Ishikawa (cell line): ENCODE measurements at regions not wholly inside any gene's neighbourhood (a gene's known extent, or its start where the extent isn't known, plus 50 kb on each side); places are given as distances from the start of the nearest gene placed in this dataset.

Experiments
- CEBPB ChIP-seq: IDR thresholded peaks from 2 replicates; pipeline ENCODE4 v1.6.1; 2012
- CREB1 ChIP-seq: IDR thresholded peaks from 2 replicates; pipeline ENCODE4 v1.6.1; 2012; ENCODE audit warnings: low read depth
- EGR1 ChIP-seq: IDR thresholded peaks from 2 replicates; pipeline ENCODE4 v1.6.1; 2012
- EP300 ChIP-seq: IDR thresholded peaks from 2 replicates; pipeline ENCODE4 v1.6.1; 2012; ENCODE audit warnings: borderline replicate concordance
- FOXM1 ChIP-seq: IDR thresholded peaks from 2 replicates; pipeline ENCODE4 v1.6.1; 2012; ENCODE audit warnings: low read depth, borderline replicate concordance
- MAX ChIP-seq: IDR thresholded peaks from 2 replicates; pipeline ENCODE4 v1.6.1; 2012
- NFIC ChIP-seq: IDR thresholded peaks from 2 replicates; pipeline ENCODE4 v1.6.1; 2012
- RAD21 ChIP-seq: IDR thresholded peaks from 2 replicates; pipeline ENCODE4 v1.6.1; 2012; ENCODE audit warnings: low read depth
- REST ChIP-seq: IDR thresholded peaks from 2 replicates; pipeline ENCODE4 v1.6.1; 2012; ENCODE audit warnings: low read depth, mild to moderate bottlenecking
- TAF1 ChIP-seq: IDR thresholded peaks from 2 replicates; pipeline ENCODE4 v1.6.1; 2012; ENCODE audit warnings: low read depth, mild to moderate bottlenecking
- TCF12 ChIP-seq: IDR thresholded peaks from 2 replicates; pipeline ENCODE4 v1.6.1; 2012; ENCODE audit warnings: low read depth
- TEAD4 ChIP-seq: IDR thresholded peaks from 2 replicates; pipeline ENCODE4 v1.6.1; 2012
- YY1 ChIP-seq: IDR thresholded peaks from 2 replicates; pipeline ENCODE4 v1.6.1; 2012; ENCODE audit warnings: low read depth
- ZBTB7A ChIP-seq: IDR thresholded peaks from 2 replicates; pipeline ENCODE4 v1.6.1; 2012; ENCODE audit warnings: low read depth
- TF ChIP-seq, protein P1 (sequence below): IDR thresholded peaks from 2 replicates; pipeline ENCODE4 v1.6.1; 2012

- TF ChIP-seq EGR1 (no peak), CREB1 (no peak), CEBPB (no peak), NFIC (no peak)
- TF ChIP-seq, protein P1, sequence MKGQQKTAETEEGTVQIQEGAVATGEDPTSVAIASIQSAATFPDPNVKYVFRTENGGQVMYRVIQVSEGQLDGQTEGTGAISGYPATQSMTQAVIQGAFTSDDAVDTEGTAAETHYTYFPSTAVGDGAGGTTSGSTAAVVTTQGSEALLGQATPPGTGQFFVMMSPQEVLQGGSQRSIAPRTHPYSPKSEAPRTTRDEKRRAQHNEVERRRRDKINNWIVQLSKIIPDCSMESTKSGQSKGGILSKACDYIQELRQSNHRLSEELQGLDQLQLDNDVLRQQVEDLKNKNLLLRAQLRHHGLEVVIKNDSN, result no peak
These were observed 398.7 kb upstream of the C16orf82 start for GRCh38 chr16:26668026-26668425.

DNA sequence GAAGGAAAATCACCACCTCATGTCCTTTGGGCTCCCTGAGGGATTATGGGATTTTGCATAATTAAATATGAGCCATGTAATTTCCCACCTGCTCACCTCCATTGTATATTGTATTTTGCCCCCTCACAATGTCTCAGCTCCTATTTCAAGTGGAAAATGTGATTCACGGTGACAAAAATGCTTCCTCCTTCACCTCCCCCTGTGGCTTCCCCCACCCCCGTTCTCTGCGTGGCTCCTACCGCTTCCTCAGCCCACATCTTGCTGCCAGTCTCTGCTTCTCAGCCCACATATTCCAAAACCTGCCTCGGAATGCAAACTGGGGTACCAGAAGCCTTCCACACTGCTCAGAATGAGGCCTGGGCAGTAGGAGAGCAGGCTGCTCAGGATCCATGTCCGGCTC lies 394.5 kb upstream of the C16orf82 start:
- no peak for TF ChIP-seq YY1
- no peak for TF ChIP-seq CREB1
- no peak for TF ChIP-seq TCF12
- no peak for TF ChIP-seq REST

GRCh38 chr16:26673011-26673410 lies 393.7 kb upstream of the C16orf82 start:
- TF ChIP-seq EGR1 (no peak), CREB1 (no peak), EP300 (no peak), RAD21 (no peak), TAF1 (no peak), NFIC (no peak), TCF12 (no peak), CEBPB (no peak), TEAD4 (no peak), ZBTB7A (no peak), YY1 (no peak), MAX (no peak), FOXM1 (no peak), REST (no peak)
- TF ChIP-seq, protein P1, result no peak

DNA sequence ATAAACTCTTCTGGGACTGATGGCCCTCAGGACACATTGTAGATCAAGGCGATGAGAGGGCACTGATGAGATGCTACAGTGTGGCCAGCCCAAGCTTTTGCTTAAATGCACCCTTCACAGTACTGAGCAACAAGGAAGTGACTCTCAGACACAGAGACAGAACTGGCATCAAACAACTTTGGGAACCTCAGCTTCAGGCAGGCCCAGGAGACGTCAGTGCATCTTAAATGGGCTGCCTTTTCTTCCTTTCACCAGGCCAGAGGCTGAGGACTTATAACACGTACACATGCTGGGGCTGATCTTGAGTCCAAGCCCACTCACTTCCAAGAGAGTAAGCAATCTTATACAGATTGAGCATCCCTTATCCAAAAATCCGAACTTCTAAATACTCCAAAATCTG lies 386.1 kb upstream of the C16orf82 start:
- TF ChIP-seq CREB1 (no peak), MAX (no peak), EGR1 (no peak), ZBTB7A (no peak), TAF1 (no peak), TCF12 (no peak), EP300 (no peak), YY1 (no peak)

- TF ChIP-seq FOXM1, result no peak
- no peak for TF ChIP-seq EGR1
- no peak for TF ChIP-seq CEBPB
- no peak for TF ChIP-seq TCF12
- no peak for TF ChIP-seq TAF1
- no peak for TF ChIP-seq NFIC
These were observed 378.6 kb upstream of the C16orf82 start for GRCh38 chr16:26688105-26688504.

GRCh38 chr16:26688699-26689098 lies 378.0 kb upstream of the C16orf82 start:
- TF ChIP-seq NFIC, result no peak
- TF ChIP-seq MAX, result no peak
- TF ChIP-seq TAF1, result no peak
- TF ChIP-seq REST, result no peak
- TF ChIP-seq EP300, result no peak
- TF ChIP-seq EGR1, result no peak
- TF ChIP-seq TEAD4, result no peak
- no peak for TF ChIP-seq ZBTB7A
- TF ChIP-seq CREB1, result no peak
- no peak for TF ChIP-seq FOXM1
- TF ChIP-seq, protein P1, result no peak
- TF ChIP-seq TCF12, result no peak
- no peak for TF ChIP-seq RAD21
- TF ChIP-seq CEBPB, result no peak
- no peak for TF ChIP-seq YY1
